Pancreas (tissue), 10 donors: ENCODE measurements at regions not wholly inside any gene's neighbourhood (a gene's known extent, or its start where the extent isn't known, plus 50 kb on each side); places are given as distances from the start of the nearest gene placed in this dataset.

Source experiments
- ATAC-seq, 4 donors: fragments of 200-7000 bp; cut with Tn5 transposase; one replicate each; pipeline versions ENCODE4 v1.8.0 to v1.9.1; 2020; ENCODE audit warnings: mild to moderate bottlenecking in 4 of 4, moderate library complexity in 4 of 4
- DNase-seq, 6 donors: peaks; one replicate each; pipeline ENCODE4 v3.0.0-alpha.2; 2020
- FAIRE-seq: peaks from 2 replicates; lab custom pipeline; 2012; peaks lifted over from hg19 to GRCh38; lab: Jason Lieb, UNC
- H3K27ac ChIP-seq, 4 donors: fragments of 200-600 bp; sonication (generic); 1 replicate in 3 of 4; 2 replicates in 1 of 4; pipeline versions ENCODE4 v1.5.0 to v1.8.0; 2020
- H3K27me3 ChIP-seq, 4 donors: fragments of 200-600 bp; one replicate each; pipeline ENCODE4 v1.8.0; 2021
- H3K36me3 ChIP-seq, 3 donors: fragments of 200-600 bp; sonication (generic) in 1 of 3; one replicate each; pipeline versions ENCODE4 v1.5.0 to v1.8.0; 2020 to 2021
- H3K4me1 ChIP-seq, 3 donors: fragments of 200-600 bp; one replicate each; pipeline ENCODE4 v1.8.0; 2021
- H3K4me3 ChIP-seq, 4 donors: fragments of 200-600 bp; sonication (generic) in 2 of 4; one replicate each; pipeline versions ENCODE4 v1.5.0 to v1.8.0; 2020 to 2021
- H3K9me3 ChIP-seq, 4 donors: fragments of 200-600 bp; one replicate each; pipeline ENCODE4 v1.8.0; 2021
- CTCF ChIP-seq, 4 donors: fragments of 200-600 bp; sonication (generic) in 3 of 4; IDR thresholded peaks; one replicate each; pipeline versions ENCODE4 v1.5.0 to v1.8.0; 2021; ENCODE audit warnings: antibody characterized with exemption in 4 of 4
- WGBS, 2 donors: extraction: QIAGEN DNeasy Blood & Tissue Kit; methylation state at CpG; one replicate each; pipeline ENCODE4 v1.1.7; 2013; 5-methylcytosine and 5-hydroxymethylcytosine counted together
- intact Hi-C, 3 donors: fragments of 100-400 bp; cut with DNase I; formaldehyde crosslinking; loops; one replicate each; pipeline versions ENCODE4 v1.11.1 to v1.14.2; 2022
- donor health status: healthy with polysubstance abuse.
- donor health status: DM: no; HTN: no; CAD: no; lungs with moderate emphysema.
- donor health status: DM: no; HTN: no; CAD: no.
- donor health status: control.
- donor health status: control.
- donor health status: Bipolar disorder and iron deficiency.
- donor health status: DM: yes; HTN: yes; CAD: no.
- donor health status: DM: no; HTN: no; CAD: no.
- donor health status: DM: no; HTN: no; CAD: no.
- donor health status: DM: yes; HTN: yes; CAD: no.

GRCh38 chr4:79013756-79014155 is 74.5 kb upstream of the PAQR3 start:
- TF ChIP-seq CTCF (IDR thresholded peaks at IDR 0.05), result no peak
- ATAC-seq, result no peak
- WGBS, 2 donors, result 75 to 79% methylated on average over 3 of the region's 3 CpGs
- DNase-seq, result no peak
- H3K9me3 ChIP-seq, result no peaks in the 10 kb centered on the region
- no peaks in the 10 kb centered on the region for H3K4me1 ChIP-seq
- no peaks in the 10 kb centered on the region for H3K36me3 ChIP-seq
- H3K27ac ChIP-seq, result no peak overlapping the region
- intact Hi-C loops, result no loop called here
- H3K27me3 ChIP-seq, result no peaks in the 10 kb centered on the region
- no peak overlapping the region for H3K4me3 ChIP-seq
- no peak for FAIRE-seq

GRCh38 chr4:78990938-78991810 is 51.9 kb upstream of the PAQR3 start:
- Histone ChIP-seq H3K27ac (no peak overlapping the region), H3K36me3 (no peaks in the 10 kb centered on the region), H3K4me3 (no peak overlapping the region), H3K4me1 (no peaks in the 10 kb centered on the region), H3K27me3 (peaks cover 0 to 3% (median 0%) of the 10 kb centered on the region in 4 donors), H3K9me3 (no peaks in the 10 kb centered on the region)
- intact Hi-C loops, result no loop called here
- FAIRE-seq (no peak), ATAC-seq (no peak), DNase-seq (no peak)
- WGBS, 2 donors, result 73 to 85% methylated on average over 4 of the region's 4 CpGs
- TF ChIP-seq CTCF (IDR thresholded peaks at IDR 0.05), result no peak

- 77 to 79% methylated on average over 19 of the region's 19 CpGs for WGBS, 2 donors
- no peak for FAIRE-seq
- Histone ChIP-seq H3K4me3 (no peak overlapping the region), H3K27ac (no peak overlapping the region), H3K36me3 (no peaks in the 10 kb centered on the region), H3K4me1 (peaks cover 0 to 7% (median 5%) of the 10 kb centered on the region in 3 donors), H3K9me3 (no peaks in the 10 kb centered on the region), H3K27me3 (peaks cover 0 to 3% (median 0%) of the 10 kb centered on the region in 4 donors)
- DNase-seq, result no peak
- intact Hi-C loops, result no loop called here
- no peak for TF ChIP-seq CTCF (IDR thresholded peaks at IDR 0.05)
- ATAC-seq, result no peak
These were observed 50.5 kb upstream of the PAQR3 start for GRCh38 chr4:78989697-78990270.
